ENCODE measurements at regions not wholly inside any gene's neighbourhood (a gene's known extent, or its start where the extent isn't known, plus 50 kb on each side); places are given as distances from the start of the nearest gene placed in this dataset.

DNA sequence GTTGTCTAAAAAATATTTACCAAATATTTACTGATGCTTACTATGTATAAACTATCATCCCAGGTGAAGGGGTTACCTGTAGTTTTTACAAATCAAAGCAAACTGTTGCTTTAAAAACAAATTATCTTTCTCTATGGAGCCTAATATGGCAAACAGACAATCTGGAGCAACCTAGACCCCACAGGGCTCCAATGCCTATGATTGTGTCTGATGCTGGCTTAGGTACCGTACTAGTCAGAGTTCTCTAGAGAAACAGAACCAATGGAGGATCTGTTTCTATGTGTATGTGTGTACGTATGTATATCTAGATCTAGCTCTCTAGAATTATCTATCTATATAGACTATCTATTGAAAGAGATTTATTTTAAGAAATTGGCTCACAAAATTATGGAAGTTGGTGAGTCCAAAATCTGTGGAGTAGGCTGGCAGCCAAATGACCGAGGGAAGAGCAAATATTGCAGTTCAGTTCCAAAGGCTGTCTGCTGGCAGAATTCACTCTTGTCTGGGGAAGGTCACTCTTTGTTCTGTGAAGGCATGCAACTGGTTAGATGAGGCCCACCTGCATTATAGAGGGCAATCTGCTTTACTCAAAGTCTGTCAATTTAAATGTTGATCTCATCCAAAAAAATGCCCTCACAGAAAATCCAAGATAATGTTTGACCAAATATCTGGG lies 127.1 kb upstream of the ENPEP start:
- Histone ChIP-seq H3K79me2 (replicated peaks; ENCODE audit: insufficient read depth, low read length) (no peaks in the 10 kb centered on the region), H3K9me2 (ENCODE audit: insufficient read depth, low read length) (no peaks in the 10 kb centered on the region), H3F3A (ENCODE audit: insufficient read depth, low read length, poor library complexity, severe bottlenecking) (no peaks in the 10 kb centered on the region), H3K4me3 (ENCODE audit: low read length) (no peak overlapping the region), H3K27ac (ENCODE audit: low read length) (no peak overlapping the region), H3K27me3 (ENCODE audit: insufficient read depth, low read depth, low read length) (no peaks in the 10 kb centered on the region), H4K20me1 (ENCODE audit: insufficient read depth) (no peaks in the 10 kb centered on the region), H3K9me3 (ENCODE audit: low read length) (no peaks in the 10 kb centered on the region), H3K36me3 (ENCODE audit: insufficient read depth, low read length) (no peaks in the 10 kb centered on the region), H3K4me2 (ENCODE audit: low read length) (no peak overlapping the region), H2AFZ (ENCODE audit: low read depth, low read length) (no peak overlapping the region), H3K9ac (ENCODE audit: low read length) (no peak overlapping the region)
- TF ChIP-seq POLR2AphosphoS5 (IDR thresholded peaks at IDR 0.05) (no peak), RAD21 (conservative IDR thresholded peaks at IDR 0.05) (no peak), EP300 (conservative IDR thresholded peaks at IDR 0.05; ENCODE audit: poor library complexity, severe bottlenecking) (no peak), TAF1 (IDR thresholded peaks at IDR 0.05; ENCODE audit: low read depth) (no peak), SMC3 (conservative IDR thresholded peaks at IDR 0.05; ENCODE audit: poor library complexity) (no peak), EZH2 (IDR thresholded peaks at IDR 0.05; ENCODE audit: borderline replicate concordance, insufficient read depth, low read length, poor library complexity, severe bottlenecking) (no peak), MXI1 (conservative IDR thresholded peaks at IDR 0.05; ENCODE audit: poor library complexity, severe bottlenecking) (no peak)
- TF ChIP-seq, protein P1, sequence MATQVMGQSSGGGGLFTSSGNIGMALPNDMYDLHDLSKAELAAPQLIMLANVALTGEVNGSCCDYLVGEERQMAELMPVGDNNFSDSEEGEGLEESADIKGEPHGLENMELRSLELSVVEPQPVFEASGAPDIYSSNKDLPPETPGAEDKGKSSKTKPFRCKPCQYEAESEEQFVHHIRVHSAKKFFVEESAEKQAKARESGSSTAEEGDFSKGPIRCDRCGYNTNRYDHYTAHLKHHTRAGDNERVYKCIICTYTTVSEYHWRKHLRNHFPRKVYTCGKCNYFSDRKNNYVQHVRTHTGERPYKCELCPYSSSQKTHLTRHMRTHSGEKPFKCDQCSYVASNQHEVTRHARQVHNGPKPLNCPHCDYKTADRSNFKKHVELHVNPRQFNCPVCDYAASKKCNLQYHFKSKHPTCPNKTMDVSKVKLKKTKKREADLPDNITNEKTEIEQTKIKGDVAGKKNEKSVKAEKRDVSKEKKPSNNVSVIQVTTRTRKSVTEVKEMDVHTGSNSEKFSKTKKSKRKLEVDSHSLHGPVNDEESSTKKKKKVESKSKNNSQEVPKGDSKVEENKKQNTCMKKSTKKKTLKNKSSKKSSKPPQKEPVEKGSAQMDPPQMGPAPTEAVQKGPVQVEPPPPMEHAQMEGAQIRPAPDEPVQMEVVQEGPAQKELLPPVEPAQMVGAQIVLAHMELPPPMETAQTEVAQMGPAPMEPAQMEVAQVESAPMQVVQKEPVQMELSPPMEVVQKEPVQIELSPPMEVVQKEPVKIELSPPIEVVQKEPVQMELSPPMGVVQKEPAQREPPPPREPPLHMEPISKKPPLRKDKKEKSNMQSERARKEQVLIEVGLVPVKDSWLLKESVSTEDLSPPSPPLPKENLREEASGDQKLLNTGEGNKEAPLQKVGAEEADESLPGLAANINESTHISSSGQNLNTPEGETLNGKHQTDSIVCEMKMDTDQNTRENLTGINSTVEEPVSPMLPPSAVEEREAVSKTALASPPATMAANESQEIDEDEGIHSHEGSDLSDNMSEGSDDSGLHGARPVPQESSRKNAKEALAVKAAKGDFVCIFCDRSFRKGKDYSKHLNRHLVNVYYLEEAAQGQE (IDR thresholded peaks at IDR 0.05; ENCODE audit: borderline replicate concordance) = no peak
- TF ChIP-seq, protein P2, sequence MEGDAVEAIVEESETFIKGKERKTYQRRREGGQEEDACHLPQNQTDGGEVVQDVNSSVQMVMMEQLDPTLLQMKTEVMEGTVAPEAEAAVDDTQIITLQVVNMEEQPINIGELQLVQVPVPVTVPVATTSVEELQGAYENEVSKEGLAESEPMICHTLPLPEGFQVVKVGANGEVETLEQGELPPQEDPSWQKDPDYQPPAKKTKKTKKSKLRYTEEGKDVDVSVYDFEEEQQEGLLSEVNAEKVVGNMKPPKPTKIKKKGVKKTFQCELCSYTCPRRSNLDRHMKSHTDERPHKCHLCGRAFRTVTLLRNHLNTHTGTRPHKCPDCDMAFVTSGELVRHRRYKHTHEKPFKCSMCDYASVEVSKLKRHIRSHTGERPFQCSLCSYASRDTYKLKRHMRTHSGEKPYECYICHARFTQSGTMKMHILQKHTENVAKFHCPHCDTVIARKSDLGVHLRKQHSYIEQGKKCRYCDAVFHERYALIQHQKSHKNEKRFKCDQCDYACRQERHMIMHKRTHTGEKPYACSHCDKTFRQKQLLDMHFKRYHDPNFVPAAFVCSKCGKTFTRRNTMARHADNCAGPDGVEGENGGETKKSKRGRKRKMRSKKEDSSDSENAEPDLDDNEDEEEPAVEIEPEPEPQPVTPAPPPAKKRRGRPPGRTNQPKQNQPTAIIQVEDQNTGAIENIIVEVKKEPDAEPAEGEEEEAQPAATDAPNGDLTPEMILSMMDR (IDR thresholded peaks at IDR 0.05; ENCODE audit: poor library complexity, severe bottlenecking) = no peak

GRCh38 chr4:110347805-110348204 lies 128.2 kb upstream of the ENPEP start:
- Histone ChIP-seq H4K20me1 (ENCODE audit: insufficient read depth) (no peaks in the 10 kb centered on the region), H3K9me2 (ENCODE audit: insufficient read depth, low read length) (no peaks in the 10 kb centered on the region), H3K27ac (ENCODE audit: low read length) (no peak overlapping the region), H3K79me2 (replicated peaks; ENCODE audit: insufficient read depth, low read length) (no peaks in the 10 kb centered on the region), H3K9ac (ENCODE audit: low read length) (no peak overlapping the region), H3K4me2 (ENCODE audit: low read length) (no peak overlapping the region), H3K4me3 (ENCODE audit: low read length) (no peak overlapping the region), H3K36me3 (ENCODE audit: insufficient read depth, low read length) (no peaks in the 10 kb centered on the region), H2AFZ (ENCODE audit: low read depth, low read length) (no peak overlapping the region), H3F3A (ENCODE audit: insufficient read depth, low read length, poor library complexity, severe bottlenecking) (no peaks in the 10 kb centered on the region), H3K27me3 (ENCODE audit: insufficient read depth, low read depth, low read length) (no peaks in the 10 kb centered on the region), H3K9me3 (ENCODE audit: low read length) (no peaks in the 10 kb centered on the region)
- TF ChIP-seq MXI1 (conservative IDR thresholded peaks at IDR 0.05; ENCODE audit: poor library complexity, severe bottlenecking) = no peak
- no peak for TF ChIP-seq SMC3 (conservative IDR thresholded peaks at IDR 0.05; ENCODE audit: poor library complexity)
- no peak for TF ChIP-seq EZH2 (IDR thresholded peaks at IDR 0.05; ENCODE audit: borderline replicate concordance, insufficient read depth, low read length, poor library complexity, severe bottlenecking)
- TF ChIP-seq POLR2AphosphoS5 (IDR thresholded peaks at IDR 0.05) = no peak
- no peak for TF ChIP-seq EP300 (conservative IDR thresholded peaks at IDR 0.05; ENCODE audit: poor library complexity, severe bottlenecking)
- TF ChIP-seq, protein P1 (IDR thresholded peaks at IDR 0.05; ENCODE audit: borderline replicate concordance) = no peak
- TF ChIP-seq, protein P2 (IDR thresholded peaks at IDR 0.05; ENCODE audit: poor library complexity, severe bottlenecking) = no peak
- TF ChIP-seq RAD21 (conservative IDR thresholded peaks at IDR 0.05) = no peak
- no peak for TF ChIP-seq TAF1 (IDR thresholded peaks at IDR 0.05; ENCODE audit: low read depth)

All from neural cell (in vitro differentiated cells).